ENCODE measurements at regions not wholly inside any gene's neighbourhood (a gene's known extent, or its start where the extent isn't known, plus 50 kb on each side); places are given as distances from the start of the nearest gene placed in this dataset.

DNA sequence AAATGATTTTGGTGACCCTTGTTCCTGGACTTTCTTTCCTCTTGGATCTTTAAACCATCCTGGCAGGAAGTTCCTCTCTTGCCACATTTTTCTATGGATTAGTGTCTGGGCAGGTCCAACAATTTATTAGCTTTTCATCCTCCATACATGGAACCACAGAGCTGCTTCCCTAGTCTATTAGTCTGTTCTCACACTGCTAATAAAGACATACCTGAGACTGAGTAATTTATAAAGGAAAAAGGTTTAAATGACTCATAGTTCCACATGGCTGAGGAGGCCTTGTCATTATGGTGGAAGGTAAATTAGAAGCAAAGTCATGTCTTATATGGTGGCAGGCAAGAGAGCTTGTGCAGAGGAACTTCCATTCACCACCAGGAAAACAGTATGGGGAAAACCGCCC is 122.9 kb downstream of the DDX1 start:
- no peak for TF ChIP-seq POLR2A (IDR thresholded peaks at IDR 0.05)
- TF ChIP-seq, protein P1, sequence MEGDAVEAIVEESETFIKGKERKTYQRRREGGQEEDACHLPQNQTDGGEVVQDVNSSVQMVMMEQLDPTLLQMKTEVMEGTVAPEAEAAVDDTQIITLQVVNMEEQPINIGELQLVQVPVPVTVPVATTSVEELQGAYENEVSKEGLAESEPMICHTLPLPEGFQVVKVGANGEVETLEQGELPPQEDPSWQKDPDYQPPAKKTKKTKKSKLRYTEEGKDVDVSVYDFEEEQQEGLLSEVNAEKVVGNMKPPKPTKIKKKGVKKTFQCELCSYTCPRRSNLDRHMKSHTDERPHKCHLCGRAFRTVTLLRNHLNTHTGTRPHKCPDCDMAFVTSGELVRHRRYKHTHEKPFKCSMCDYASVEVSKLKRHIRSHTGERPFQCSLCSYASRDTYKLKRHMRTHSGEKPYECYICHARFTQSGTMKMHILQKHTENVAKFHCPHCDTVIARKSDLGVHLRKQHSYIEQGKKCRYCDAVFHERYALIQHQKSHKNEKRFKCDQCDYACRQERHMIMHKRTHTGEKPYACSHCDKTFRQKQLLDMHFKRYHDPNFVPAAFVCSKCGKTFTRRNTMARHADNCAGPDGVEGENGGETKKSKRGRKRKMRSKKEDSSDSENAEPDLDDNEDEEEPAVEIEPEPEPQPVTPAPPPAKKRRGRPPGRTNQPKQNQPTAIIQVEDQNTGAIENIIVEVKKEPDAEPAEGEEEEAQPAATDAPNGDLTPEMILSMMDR (IDR thresholded peaks at IDR 0.05), result no peak

Measured in right lobe of liver (tissue), 4 donors.